Spinal cord (tissue), 9 donors: ENCODE measurements at regions not wholly inside any gene's neighbourhood (a gene's known extent, or its start where the extent isn't known, plus 50 kb on each side); places are given as distances from the start of the nearest gene placed in this dataset.
"Not testable (repeated sequence)": the region's sequence is repeated elsewhere in the genome, so short reads cannot be mapped to it uniquely, and the experiment has no call there.

ENCODE experiments used
- DNase-seq, 6 donors: peaks; one replicate each; pipeline versions ENCODE4 v3.0.0 to v3.0.0-alpha.2; 2013 to 2015; ENCODE audit warnings: low spot score in 6 of 6, low read depth in 4 of 6
- H3K27ac ChIP-seq: one replicate; pipeline ENCODE4 v1.5.1; 2013; ENCODE audit warnings: low read depth, low read length, control low read depth
- H3K27me3 ChIP-seq: one replicate; pipeline ENCODE4 v1.6.1; 2013; ENCODE audit warnings: low read length; ENCODE audit not compliant: control insufficient read depth, insufficient read depth
- H3K36me3 ChIP-seq: one replicate; pipeline ENCODE4 v1.6.1; 2013; ENCODE audit warnings: low read length; ENCODE audit not compliant: control insufficient read depth, insufficient read depth
- H3K4me1 ChIP-seq: one replicate; pipeline ENCODE4 v1.6.1; 2013; ENCODE audit warnings: low read length; ENCODE audit not compliant: control insufficient read depth, insufficient read depth
- H3K4me3 ChIP-seq: one replicate; pipeline ENCODE4 v1.5.1; 2013; ENCODE audit warnings: low read depth, low read length, control low read depth
- H3K9me3 ChIP-seq: one replicate; pipeline ENCODE4 v1.6.1; 2013; ENCODE audit warnings: low read length; ENCODE audit not compliant: control insufficient read depth, insufficient read depth
- WGBS: methylation state at CpG from one replicate; pipeline ENCODE4 v1.1.5; 2013; ENCODE audit warnings: missing lambda C conversion rate; ENCODE audit not compliant: insufficient coverage; 5-methylcytosine and 5-hydroxymethylcytosine counted together
- donor health status: healthy.

- Histone ChIP-seq H3K4me1 (no peaks in the 10 kb centered on the region), H3K4me3 (no peak overlapping the region), H3K27me3 (no peaks in the 10 kb centered on the region), H3K36me3 (no peaks in the 10 kb centered on the region), H3K27ac (no peak overlapping the region), H3K9me3 (no peaks in the 10 kb centered on the region)
- no peak for DNase-seq
Observed at GRCh38 chr3:189001559-189001958, 170.2 kb upstream of the TPRG1 start.

- no CpG with 5 or more reads among the region's 1 CpG for WGBS
- no peaks in the 10 kb centered on the region for H3K4me1 ChIP-seq
- no peak for DNase-seq
- no peaks in the 10 kb centered on the region for H3K27me3 ChIP-seq
- H3K27ac ChIP-seq = no peak overlapping the region
- H3K4me3 ChIP-seq = no peak overlapping the region
- H3K36me3 ChIP-seq = no peaks in the 10 kb centered on the region
- no peaks in the 10 kb centered on the region for H3K9me3 ChIP-seq
Observed at GRCh38 chr3:189003410-189003809, 168.4 kb upstream of the TPRG1 start.

GRCh38 chr3:189013224-189013888, 158.4 kb upstream of the TPRG1 start:
- peaks cover 3% of the 10 kb centered on the region for H3K9me3 ChIP-seq
- H3K27me3 ChIP-seq = no peaks in the 10 kb centered on the region
- H3K27ac ChIP-seq = no peak overlapping the region
- DNase-seq = no peak
- no peak overlapping the region for H3K4me3 ChIP-seq
- no peaks in the 10 kb centered on the region for H3K4me1 ChIP-seq
- no peaks in the 10 kb centered on the region for H3K36me3 ChIP-seq

- H3K9me3 ChIP-seq = peaks cover 3% of the 10 kb centered on the region
- H3K27ac ChIP-seq = no peak overlapping the region
- H3K4me1 ChIP-seq = no peaks in the 10 kb centered on the region
Observed at GRCh38 chr3:189014526-189014925, 157.2 kb upstream of the TPRG1 start.

GRCh38 chr3:189022576-189023466, 148.9 kb upstream of the TPRG1 start:
- H3K27ac ChIP-seq, H3K9me3 ChIP-seq, H3K4me3 ChIP-seq, H3K27me3 ChIP-seq, H3K36me3 ChIP-seq, DNase-seq, H3K4me1 ChIP-seq: not testable (repeated sequence)
- WGBS = 43% methylated on average over 7 of the region's 39 CpGs

More at GRCh38 chr3:189014526-189014925, 157.2 kb upstream of the TPRG1 start:
- H3K36me3 ChIP-seq = no peaks in the 10 kb centered on the region
- no peak for DNase-seq
- no peak overlapping the region for H3K4me3 ChIP-seq
- no peaks in the 10 kb centered on the region for H3K27me3 ChIP-seq

GRCh38 chr3:189025866-189026265, 145.9 kb upstream of the TPRG1 start:
- Histone ChIP-seq H3K4me3 (no peak overlapping the region), H3K9me3 (no peaks in the 10 kb centered on the region), H3K36me3 (no peaks in the 10 kb centered on the region), H3K4me1 (no peaks in the 10 kb centered on the region), H3K27me3 (no peaks in the 10 kb centered on the region), H3K27ac (no peak overlapping the region)
- DNase-seq = no peak
- WGBS = no CpG with 5 or more reads among the region's 2 CpGs

- H3K4me1 ChIP-seq = no peaks in the 10 kb centered on the region
- H3K4me3 ChIP-seq = no peak overlapping the region
- no CpG with 5 or more reads among the region's 4 CpGs for WGBS
- no peaks in the 10 kb centered on the region for H3K27me3 ChIP-seq
- H3K27ac ChIP-seq = no peak overlapping the region
- H3K9me3 ChIP-seq = no peaks in the 10 kb centered on the region
- H3K36me3 ChIP-seq = no peaks in the 10 kb centered on the region
- peak in 1 of 6 donors; percentile 73 for DNase-seq
Observed at GRCh38 chr3:189027626-189028155, 144.1 kb upstream of the TPRG1 start.

GRCh38 chr3:189038773-189039745, 132.7 kb upstream of the TPRG1 start:
- Histone ChIP-seq H3K27ac (no peak overlapping the region), H3K9me3 (no peaks in the 10 kb centered on the region), H3K4me1 (no peaks in the 10 kb centered on the region), H3K4me3 (no peak overlapping the region), H3K27me3 (no peaks in the 10 kb centered on the region), H3K36me3 (no peaks in the 10 kb centered on the region)
- WGBS = 83% methylated on average over 1 of the region's 2 CpGs
- no peak for DNase-seq

GRCh38 chr3:189040656-189041335, 131.0 kb upstream of the TPRG1 start:
- no peaks in the 10 kb centered on the region for H3K36me3 ChIP-seq
- no peak overlapping the region for H3K4me3 ChIP-seq
- H3K27ac ChIP-seq = no peak overlapping the region
- no peaks in the 10 kb centered on the region for H3K27me3 ChIP-seq
- no peak for DNase-seq
- H3K9me3 ChIP-seq = no peaks in the 10 kb centered on the region
- H3K4me1 ChIP-seq = no peaks in the 10 kb centered on the region
- 50% methylated on average over 2 of the region's 4 CpGs for WGBS
